ENCODE measurements at regions not wholly inside any gene's neighbourhood (a gene's known extent, or its start where the extent isn't known, plus 50 kb on each side); places are given as distances from the start of the nearest gene placed in this dataset.

GRCh38 chr1:163656095-163656759 lies 334.5 kb downstream of the NUF2 start:
- H3K27me3 ChIP-seq (ENCODE audit: control insufficient read depth in 2 of 2, insufficient read depth in 2 of 2, low read length in 2 of 2): no peaks in the 10 kb centered on the region
- H3K9ac ChIP-seq (ENCODE audit: insufficient read depth in 1 of 2, low read depth in 2 of 2, low read length in 2 of 2): no peak overlapping the region
- H3K9me1 ChIP-seq (ENCODE audit: control insufficient read depth, insufficient read depth, low read length): no peaks in the 10 kb centered on the region
- H2AFZ ChIP-seq (ENCODE audit: low read depth, low read length): no peak overlapping the region
- H3K4me2 ChIP-seq (ENCODE audit: insufficient read depth, low read length): no peak overlapping the region
- no peak overlapping the region for H3K27ac ChIP-seq (ENCODE audit: extremely low read depth, low read depth, low read length)
- no peak for TF ChIP-seq ZBTB1 (CRISPR knock-in tag; IDR thresholded peaks at IDR 0.05; ENCODE audit: borderline replicate concordance, low read depth)
- no peak for TF ChIP-seq CREB3 (tag; conservative IDR thresholded peaks at IDR 0.05; ENCODE audit: low read depth)
- no peak for TF ChIP-seq HNRNPUL1 (IDR thresholded peaks at IDR 0.05; ENCODE audit: low read length)
- TF ChIP-seq GABPA (tag; conservative IDR thresholded peaks at IDR 0.05; ENCODE audit: low read depth): no peak
- no peak for TF ChIP-seq KDM2B (CRISPR knock-in tag; IDR thresholded peaks at IDR 0.05)
- TF ChIP-seq MLLT1 (IDR thresholded peaks at IDR 0.05): no peak
- no peak for TF ChIP-seq BACH1 (tag; IDR thresholded peaks at IDR 0.05)
- no peak for TF ChIP-seq RFX7 (CRISPR knock-in tag; IDR thresholded peaks at IDR 0.05)
- TF ChIP-seq, protein P1, sequence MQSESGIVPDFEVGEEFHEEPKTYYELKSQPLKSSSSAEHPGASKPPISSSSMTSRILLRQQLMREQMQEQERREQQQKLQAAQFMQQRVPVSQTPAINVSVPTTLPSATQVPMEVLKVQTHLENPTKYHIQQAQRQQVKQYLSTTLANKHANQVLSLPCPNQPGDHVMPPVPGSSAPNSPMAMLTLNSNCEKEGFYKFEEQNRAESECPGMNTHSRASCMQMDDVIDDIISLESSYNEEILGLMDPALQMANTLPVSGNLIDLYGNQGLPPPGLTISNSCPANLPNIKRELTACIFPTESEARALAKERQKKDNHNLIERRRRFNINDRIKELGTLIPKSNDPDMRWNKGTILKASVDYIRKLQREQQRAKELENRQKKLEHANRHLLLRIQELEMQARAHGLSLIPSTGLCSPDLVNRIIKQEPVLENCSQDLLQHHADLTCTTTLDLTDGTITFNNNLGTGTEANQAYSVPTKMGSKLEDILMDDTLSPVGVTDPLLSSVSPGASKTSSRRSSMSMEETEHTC (IDR thresholded peaks at IDR 0.05): no peak
- TF ChIP-seq, protein P2, sequence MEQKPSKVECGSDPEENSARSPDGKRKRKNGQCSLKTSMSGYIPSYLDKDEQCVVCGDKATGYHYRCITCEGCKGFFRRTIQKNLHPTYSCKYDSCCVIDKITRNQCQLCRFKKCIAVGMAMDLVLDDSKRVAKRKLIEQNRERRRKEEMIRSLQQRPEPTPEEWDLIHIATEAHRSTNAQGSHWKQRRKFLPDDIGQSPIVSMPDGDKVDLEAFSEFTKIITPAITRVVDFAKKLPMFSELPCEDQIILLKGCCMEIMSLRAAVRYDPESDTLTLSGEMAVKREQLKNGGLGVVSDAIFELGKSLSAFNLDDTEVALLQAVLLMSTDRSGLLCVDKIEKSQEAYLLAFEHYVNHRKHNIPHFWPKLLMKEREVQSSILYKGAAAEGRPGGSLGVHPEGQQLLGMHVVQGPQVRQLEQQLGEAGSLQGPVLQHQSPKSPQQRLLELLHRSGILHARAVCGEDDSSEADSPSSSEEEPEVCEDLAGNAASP (IDR thresholded peaks at IDR 0.05): no peak
- TF ChIP-seq ZNF436 (CRISPR knock-in tag; IDR thresholded peaks at IDR 0.05): no peak
- no peaks in the 10 kb centered on the region for H3K79me2 ChIP-seq (ENCODE audit: control insufficient read depth, insufficient read depth, low read length)
- DNase-seq (ENCODE audit: extremely low read depth in 1 of 4, low spot score in 3 of 4) (no peak), ATAC-seq (no peak), FAIRE-seq (no peak)
- no peaks in the 10 kb centered on the region; the same call in 1 of the 2 replicates for H3K9me3 ChIP-seq (replicated peaks; ENCODE audit: control insufficient read depth, insufficient read depth, low read depth, low read length)
- ChIA-PET CTCF (ENCODE audit: low intra/inter-chr PET ratio) (no interaction called here), POLR2A (no interaction called here)
- no peaks in the 10 kb centered on the region for H3K36me3 ChIP-seq (ENCODE audit: control insufficient read depth, insufficient read depth, low read length)
- no peaks in the 10 kb centered on the region for H3K4me1 ChIP-seq (replicated peaks in 1 of 2; ENCODE audit: control insufficient read depth in 2 of 2, insufficient read depth in 2 of 2, low read length in 2 of 2)
- BruUV-seq (replicated peaks): no TSS peak
- H3K4me3 ChIP-seq: no peak overlapping the region
- intact Hi-C loops (cut with micrococcal nuclease) (no loop called here), in situ Hi-C loops (cut with MboI) (no loop called here)
- H4K20me1 ChIP-seq (replicated peaks; ENCODE audit: control insufficient read depth, insufficient read depth, low read length): no peaks in the 10 kb centered on the region
- 1% methylated on average over 4 of the region's 4 CpGs for WGBS (ENCODE audit: insufficient coverage, low coverage, missing lambda C conversion rate)

All from K562 (cell line).